Effector CD4-positive, alpha-beta T cell (primary cell): ENCODE measurements at regions not wholly inside any gene's neighbourhood (a gene's known extent, or its start where the extent isn't known, plus 50 kb on each side); places are given as distances from the start of the nearest gene placed in this dataset.

ENCODE experiments used
- DNase-seq: peaks from one replicate; pipeline ENCODE4 v3.0.0-alpha.2; 2020

DNA sequence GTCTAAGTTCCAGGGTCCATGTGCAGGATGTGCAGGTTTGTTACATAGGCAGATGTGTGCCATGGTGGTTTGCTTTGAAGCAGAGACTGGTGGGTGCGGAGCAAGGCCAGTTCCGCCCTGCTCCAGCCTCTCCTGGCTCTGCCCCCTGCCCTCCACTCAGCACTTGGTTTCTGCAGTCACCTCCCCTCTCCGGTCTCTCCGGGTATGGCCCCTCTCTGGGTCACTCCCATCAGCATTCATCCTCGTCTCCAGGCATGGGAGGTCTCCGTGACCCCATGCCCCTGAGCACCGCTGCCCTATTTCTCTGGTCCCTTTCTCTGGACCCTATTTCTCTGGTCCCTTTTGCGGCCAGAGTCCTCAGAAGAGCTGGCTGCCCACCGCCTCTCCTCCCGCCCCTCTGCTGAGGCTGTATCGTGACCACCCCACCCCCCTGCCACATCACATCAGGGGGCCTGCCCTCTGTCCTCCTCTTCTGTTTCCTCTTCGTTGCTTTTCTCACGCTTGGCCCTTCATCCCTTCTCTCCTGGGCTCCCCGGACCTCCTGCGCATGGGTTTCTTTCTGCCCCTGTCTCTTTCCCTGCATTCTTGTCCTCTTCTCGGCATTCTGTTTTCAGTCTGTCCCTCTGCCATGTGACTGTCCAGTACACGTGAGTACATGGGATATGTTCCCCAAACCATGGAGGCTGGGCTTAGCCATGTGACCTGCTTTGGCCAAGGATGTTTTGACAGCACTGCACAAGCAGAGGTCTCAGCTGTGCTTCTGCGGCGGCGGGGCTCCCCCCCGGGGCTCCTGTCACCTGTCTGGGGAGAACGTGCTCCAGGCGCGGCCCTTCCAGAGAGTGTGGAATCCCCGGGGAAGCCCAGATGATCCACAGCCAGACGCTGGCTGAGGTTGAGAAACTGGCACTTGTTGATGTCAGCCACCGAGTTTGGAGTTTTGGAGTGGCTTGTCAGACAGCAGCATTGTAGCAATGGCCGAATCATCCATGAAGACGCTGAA lies 54.4 kb upstream of the C1orf174 start:
- no peak for DNase-seq

DNA sequence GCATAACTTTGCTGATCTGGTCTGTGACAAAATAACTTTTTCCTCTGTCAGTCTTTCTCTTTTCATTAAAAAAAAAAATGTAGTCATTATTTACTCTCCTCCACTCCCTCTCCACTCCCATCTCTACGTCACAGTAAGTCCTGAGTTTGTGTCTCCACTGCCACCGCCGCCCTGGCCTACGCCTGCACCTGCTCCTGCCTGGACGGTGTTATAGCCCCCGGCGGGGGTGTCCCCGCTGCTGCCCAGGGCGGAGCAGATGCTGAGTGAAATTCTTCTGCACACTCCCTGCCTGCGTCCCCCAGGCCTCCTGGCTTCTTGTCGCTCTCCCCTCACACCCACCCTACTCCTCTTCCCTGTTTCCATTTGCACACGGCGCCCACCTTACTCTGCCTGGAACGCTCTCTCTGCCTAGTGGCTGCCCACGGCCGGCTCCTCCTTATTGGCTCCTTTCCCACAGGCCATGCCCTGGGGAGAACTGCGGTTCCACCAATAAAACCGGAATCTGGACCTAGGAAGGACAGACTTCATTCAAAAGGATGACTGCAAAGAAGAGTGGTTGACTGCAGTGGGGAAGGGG lies 55.2 kb upstream of the C1orf174 start:
- no peak for DNase-seq

DNA sequence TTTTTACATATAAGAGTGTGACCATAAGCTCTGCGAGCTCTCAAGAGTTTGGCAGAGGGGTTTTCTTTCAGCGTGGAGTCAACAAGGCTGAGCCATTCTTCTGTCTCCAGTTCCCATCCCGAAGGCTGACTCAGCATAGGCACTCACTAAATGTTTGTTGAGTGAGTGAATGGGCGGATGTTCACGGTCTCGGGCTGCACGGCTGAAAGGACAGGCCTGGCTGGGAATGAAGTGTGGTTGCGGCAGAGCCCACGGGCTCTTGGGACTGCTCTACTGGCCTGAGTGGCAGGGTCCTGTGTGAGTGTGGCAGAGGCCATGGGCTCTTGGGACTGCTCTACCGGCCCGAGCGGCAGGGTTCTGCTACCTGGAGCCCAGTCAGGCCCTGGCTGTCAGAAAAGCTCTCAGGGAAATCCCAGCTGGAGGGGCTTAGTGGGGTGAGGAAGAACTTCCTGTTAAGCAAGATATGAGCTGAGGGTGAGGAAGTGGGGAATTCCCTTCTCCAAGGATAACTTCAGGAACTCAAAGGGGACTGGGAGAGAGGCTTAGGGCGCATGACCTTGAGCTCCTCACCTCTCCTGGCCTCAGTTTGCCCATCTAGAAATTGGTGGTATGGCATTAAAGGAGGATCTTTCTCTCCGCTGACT lies 56.6 kb upstream of the C1orf174 start:
- no peak for DNase-seq

DNA sequence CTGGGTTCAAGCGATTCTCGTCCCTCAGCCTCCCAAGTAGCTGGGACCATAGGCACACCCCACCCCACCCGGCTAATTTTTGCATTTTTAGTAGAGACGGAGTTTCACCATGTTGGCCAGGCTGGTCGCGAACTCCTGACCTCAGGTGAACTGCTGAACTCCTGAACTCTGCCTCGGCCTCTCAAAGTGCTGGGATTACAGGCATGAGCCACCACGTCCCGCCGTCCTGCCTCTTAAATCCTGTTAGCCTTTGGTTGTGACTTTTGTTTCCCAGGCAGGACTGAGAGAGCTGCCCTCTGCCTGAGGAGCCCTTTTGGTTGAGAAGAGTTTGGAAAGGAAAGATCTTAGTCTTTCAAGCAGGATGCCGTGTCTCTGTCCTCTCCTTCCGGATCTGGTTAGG lies 59.3 kb upstream of the C1orf174 start:
- DNase-seq, result no peak

DNA sequence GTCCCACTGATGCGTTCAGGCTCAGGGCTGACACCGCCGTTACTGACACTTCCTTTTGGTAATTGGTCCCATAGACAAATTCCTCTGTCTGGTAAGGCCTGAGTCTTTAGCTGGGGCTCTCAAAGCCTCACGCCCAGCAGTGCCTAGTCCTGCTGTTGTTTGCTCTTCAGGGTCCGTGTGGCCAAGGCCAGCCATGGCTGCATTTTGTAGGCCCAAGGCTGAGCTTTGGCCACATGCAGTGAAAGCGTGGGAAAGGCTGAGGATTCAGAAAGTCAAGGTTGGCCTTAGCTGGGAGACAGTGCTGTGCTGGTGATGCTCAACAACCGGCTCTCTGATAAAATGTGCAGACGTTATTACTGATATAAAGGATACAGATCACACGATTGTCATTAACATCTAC lies 63.5 kb upstream of the C1orf174 start:
- DNase-seq, result no peak

DNA sequence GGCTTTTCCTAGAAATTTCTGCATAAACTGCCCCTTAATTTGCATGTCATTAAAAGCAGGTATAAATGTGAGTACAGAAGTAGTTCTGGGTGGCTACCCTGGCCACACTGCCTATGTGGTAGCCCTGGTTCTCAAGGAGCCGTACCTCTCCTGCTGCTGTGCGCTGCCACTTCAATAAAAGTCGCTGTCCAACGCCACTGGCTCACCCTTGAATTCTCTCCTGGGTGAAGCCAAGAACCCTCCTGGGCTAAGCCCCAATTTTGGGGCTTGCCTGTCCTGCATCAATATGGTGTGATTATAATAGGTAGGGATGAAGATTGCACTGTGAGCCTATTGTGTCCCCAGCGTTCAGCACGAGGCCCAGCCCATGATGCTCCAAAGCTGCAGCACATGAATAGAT lies 65.6 kb upstream of the C1orf174 start:
- DNase-seq, result no peak

DNA sequence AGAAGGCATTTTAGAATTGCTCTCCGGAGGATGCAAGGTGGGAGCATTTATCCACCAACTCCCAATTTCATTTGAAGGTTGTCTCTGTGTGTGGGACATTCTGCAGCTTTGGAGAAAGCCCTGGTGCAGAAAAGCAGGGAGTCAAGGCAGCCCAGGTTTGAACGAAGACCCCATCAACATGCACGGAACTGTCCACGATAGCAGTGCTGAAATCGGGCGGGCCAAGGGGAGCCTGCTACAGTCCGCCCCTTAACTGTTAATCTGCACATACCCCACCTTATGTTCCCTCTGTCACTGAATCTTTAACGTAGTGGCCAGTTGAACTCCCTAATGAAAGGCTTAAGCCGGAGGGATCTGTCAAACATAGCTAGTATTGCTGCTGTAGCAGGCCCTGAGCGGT lies 68.8 kb upstream of the C1orf174 start:
- no peak for DNase-seq

DNA sequence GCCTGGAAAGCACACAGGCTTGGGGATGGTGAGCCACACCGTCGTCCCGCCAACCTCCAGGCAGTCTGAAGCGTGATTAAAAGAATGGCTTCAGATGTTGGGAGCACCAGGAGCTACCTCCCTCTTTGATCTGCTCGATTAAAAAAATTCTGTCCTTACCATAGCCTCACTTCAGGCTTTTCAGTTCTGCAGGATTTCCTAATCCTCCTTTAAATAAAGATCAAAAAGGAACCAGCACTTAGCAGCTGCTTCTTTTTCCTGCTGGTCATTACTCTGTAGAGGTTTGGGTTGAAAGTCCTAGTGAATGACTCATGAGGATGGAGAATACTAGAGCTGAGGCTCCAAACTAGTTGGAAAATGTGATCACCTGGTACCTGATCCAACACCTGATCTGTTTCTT lies 71.9 kb upstream of the C1orf174 start:
- no peak for DNase-seq

DNA sequence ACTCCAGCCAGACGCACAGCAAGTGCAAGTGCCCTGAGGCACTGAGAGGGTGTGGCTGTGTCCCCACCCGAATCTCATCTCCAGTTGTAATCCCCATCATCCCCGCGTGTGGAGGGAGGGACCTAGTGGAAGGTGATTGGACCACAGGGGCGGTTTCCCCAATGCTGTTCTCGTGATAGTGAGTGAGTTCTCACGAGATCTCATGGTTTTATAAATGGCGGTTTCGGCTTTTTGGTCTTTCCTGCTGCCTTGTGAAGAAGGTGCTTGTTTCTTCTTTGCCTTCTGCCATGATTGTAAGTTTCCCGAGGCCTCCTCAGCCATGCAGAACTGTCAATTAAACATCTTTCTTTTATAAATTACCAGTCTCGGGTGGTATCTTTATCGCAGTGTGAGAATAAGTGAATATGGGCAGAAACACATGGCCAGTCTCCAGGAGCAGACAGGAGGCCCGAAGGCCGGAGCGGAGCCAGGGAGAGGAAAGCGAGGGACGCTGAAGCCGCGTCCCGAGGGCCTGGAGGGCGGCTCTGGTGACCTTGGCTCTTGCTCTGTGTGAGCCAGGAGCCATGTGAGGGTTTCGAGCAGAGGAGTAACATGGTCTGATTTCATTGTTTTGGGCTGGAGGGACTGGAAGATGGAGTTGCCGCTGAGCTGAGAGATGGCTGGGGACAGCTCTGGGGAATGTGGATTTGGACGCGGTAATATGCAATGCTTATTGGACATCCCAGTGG lies 76.0 kb upstream of the C1orf174 start:
- no peak for DNase-seq

DNA sequence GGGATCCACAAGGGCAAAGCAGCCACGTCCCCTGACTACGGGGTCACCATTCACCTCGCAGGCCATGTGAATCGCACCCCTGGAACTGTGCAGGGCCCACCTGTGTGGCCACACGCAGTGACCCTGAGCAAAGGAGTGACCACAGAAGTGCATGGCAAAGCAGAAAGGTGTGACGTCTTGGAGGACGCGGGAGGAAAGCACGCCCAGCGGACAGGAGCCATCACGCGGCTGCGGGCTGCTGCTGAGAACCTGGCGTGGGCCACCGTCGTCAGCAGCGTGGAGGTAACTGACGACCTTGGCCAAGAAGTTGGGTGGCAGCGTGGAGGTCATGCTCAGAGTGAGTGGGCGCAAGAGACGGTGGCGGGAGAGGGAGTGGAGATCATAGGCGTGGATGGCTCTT lies 76.7 kb upstream of the C1orf174 start:
- DNase-seq, result no peak

DNA sequence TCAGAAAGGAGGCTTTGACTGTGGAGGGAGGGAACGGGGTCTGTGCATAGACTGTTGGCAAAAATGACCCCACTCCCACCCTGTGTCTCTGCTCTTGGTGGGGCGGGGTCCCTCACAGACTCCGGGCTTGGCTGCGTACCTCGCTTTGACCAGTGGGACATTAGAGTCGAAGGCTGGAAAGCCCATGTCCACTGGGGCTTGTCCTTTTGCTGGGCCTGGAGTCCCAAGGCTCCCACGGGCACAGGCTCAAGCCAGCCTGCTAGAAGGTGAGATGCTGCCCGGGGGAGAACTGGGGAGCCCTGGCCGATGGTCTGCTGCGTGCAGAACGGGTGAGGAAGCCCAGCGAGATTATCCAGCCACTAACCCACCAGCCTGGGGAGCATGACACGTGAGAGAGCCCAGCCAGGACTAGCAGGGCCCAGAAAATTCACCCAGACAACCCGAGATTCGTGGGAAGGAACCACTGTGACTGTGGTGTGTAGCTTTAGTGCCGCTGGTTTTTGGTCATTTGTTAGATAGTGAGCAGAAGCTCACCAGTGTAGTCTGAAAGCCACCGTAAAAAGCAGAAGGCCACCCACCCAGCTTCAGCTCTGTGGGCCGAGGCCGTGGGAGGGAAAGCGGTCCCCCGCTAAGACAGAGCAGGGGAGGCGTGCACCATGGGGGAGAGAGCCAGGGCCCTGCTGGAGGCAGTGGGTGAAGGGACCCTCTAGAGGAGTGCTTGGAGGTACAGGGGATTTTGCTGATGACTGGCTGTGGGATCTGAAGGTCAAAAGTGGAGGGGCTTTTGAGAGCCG lies 78.3 kb upstream of the C1orf174 start:
- DNase-seq, result no peak

DNA sequence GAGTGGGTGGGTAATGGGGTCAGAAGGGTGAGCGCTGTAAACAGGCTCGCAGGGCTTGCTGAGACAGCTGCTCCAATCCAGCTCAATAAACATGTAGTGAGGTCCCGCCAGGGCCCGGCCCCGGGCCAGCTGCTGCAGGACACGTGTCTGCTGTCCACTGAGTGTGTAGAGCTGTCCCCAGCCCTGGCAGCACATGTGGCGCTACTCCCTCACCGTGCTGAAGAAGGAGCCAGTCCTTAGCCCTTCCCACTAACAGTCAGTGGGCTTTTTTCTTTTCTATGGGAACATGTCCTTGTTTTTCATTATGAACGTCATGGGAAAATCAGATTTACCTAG lies 78.9 kb upstream of the C1orf174 start:
- no peak for DNase-seq

DNA sequence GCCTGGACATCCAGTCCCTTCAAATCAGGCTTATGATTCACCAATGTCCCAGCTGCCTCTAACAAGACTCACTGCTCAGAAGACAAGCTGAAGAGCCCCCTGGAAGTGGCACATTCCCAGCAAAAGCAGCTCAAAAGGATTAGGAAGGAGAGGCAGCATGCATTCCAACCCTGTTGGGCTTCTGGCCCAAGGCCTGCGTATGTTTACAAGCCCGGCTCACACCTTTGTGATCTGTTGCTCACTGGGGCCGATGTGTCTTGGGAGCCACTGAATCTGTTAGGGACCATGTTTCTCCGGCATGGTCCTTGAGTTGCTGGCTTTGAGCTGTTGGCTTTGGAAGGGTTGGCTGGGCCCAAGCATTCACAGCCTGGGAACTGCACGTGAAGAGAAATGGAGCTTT lies 81.2 kb upstream of the C1orf174 start:
- no peak for DNase-seq

DNA sequence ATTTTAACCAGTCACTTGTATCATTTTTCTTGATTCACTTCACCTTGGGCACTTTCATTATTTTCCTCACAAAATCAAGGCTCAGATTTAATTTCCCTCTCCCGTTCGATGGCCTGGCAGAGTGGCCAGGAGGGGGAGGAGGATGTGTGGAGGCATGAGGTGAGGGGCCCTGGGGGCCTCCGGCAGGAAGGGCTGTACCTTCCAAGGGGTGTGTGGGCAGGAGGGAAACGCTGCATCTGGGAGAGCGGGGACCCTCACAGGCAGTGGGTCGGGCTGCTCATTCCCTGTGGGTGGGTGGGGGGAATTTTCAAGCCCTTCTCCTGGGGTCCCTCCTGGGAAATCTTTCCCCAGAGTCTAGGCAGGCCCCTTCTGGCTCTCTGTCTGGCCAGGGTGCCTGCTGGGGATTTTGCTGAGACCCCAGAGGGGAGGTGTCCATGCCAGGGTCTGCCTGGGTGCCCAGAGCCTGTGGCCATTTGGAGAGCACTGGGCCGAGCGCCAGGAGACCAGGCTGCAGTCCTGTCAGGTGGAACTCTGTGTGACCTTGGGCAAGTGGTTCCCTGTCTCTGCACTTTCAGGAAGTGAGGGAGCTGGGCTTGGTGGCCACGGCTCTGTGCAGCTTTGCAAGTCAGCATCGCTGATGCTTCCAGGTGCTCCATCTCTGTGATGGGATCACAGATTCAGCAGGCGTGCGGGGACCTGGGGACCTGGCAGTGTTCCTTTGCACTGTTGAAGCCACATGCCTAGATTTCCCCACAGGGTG lies 81.9 kb upstream of the C1orf174 start:
- no peak for DNase-seq

DNA sequence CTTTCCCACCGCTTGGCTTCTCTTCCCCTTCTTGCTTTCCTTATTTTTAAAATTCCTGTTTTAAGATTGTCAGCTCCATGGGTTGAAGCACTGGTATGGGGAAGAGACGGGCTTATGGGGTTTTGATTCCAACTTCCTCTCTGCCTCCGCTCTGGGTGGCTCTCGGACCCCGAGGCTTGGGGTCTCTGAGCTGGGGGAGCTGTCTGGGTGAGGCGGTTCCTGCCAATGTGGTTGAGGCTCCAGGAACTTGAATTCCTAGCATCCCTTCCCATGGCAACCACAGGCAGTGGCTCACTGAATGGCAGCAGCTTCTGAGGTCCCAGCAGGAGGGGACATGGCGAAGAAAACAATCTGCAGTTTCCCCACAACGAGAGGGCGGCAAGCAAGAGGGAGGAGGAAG lies 83.1 kb upstream of the C1orf174 start:
- DNase-seq, result no peak

DNA sequence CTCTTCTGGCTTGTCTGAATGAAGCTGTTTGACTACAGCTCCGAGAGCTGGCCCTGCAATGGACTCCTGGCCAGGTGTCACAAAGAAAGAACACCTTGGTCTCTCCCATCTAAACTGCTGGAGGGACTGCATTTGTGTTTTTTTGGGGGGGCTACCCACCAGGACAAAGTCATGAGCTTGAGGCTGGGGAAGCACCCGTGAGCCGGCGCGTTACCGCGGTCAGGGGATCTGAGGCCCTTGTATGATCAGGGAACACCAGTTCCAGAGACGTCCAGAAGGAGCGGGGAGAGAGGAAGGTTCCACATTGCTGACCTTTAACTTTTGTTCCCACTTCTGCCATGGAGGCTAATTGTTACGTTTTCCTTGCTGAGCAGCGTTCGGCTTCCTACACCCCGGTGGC lies 84.5 kb upstream of the C1orf174 start:
- DNase-seq, result no peak

DNA sequence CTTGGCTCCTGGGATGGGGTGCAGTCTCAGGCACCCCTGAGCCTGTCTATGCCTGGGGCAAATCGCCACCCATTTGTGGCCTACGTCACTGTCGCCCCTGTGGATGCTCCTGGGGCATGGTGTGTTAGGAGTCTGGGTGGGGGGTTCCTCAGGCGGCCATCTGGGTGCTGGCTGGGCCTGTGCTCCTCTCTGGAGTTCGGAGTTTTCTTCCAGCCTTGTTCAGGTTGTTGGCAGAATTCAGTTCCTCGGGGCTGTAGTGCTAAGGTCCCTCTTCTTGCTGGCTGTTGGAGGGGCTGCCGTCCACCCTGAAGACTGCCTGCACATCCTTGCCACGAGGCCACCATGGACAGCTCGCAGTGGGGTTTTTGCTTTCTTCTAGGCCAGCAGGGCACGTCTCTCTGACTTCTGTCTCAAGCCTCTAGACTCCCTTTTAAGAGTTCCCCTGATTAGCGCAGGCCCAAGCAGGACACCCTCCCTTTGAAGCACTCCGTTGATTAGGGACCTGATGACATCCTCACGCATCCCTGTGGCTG lies 86.7 kb upstream of the C1orf174 start:
- DNase-seq, result no peak

DNA sequence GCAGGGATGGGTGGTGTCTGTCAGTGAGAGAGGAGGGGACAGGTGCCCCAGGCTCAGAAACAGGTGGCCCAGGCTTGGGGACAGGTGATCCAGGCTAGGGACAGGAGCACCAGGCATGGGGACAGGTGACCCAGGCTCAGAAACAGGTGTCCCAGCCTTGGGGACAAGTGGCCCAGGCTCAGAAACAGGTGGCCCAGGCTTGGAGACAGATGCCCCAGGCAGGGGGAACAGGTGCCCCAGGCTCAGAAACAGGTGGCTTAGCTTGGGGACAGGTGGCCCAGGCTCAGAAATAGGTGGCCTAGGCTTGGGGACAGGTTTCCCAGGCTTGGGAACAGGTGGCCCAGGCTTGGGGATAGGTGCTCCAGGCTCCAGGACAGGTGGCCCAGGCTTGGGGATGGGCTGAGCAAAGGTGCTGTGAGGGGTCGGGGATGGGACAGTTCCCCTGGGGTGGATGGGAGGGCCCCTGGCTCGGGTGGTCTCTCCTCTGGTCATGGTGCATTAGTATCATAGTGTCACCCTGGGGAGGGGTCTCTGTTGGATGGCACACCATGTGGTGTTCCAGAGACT lies 87.7 kb upstream of the C1orf174 start:
- no peak for DNase-seq

DNA sequence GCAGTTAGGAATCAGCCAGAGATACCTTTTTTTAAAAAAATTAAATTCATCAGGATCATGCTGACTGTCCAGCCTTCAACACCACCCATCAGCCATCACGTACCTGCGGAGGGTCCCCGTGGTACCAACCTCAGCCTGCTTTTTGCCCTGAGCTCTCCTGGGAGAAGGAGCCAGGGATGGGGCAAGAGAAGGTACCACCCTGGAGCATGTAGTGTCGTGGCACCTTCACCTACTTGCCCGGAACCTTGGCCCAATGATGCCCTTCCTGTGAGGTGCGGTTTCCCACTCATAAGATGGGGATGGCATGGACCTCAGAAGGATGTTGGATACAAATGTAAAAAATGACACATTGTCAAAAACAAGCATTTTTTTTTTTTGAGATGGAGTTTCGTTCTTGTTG lies 88.4 kb upstream of the C1orf174 start:
- DNase-seq, result no peak

DNA sequence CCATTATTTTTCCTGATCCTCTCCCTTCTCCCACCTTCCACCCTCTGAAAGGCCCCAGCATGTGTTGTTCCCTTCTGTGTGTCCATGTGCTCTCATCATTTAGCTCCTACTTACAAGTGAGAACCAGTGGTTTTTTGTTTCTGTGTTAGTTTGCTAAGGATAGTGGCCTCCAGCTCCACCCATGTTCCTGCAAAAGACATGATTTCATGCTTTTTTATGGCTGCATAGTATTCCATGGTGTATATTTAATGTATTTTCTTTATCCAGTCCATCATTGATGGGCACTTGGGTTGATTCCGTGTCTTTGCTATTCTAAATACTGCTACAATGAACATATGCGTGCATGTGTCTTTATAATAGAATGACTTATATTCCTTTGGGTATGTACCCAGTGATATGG lies 89.4 kb upstream of the C1orf174 start:
- DNase-seq, result no peak

DNA sequence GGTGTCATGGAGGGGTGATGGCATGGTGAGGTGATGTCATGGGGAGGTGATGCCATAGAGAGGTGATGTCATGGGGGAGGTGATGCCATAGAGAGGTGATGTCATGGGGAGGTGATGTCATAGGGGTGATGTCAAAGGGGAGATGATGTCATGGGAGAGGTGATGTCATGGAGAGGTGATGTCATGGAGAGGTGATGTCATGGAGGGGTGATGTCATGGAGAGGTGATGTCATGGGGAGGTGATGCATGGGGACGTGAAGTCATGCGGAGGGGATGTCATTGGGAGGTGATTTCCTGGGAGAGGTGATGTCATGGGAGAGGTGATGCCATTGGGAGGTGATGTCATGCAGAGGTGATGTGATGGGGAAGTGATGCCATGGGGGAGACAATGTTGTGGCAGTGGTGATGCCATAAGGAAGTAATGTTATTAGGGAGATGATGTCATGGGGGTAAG lies 92.1 kb upstream of the C1orf174 start:
- DNase-seq, result no peak
